ENCODE measurements at regions not wholly inside any gene's neighbourhood (a gene's known extent, or its start where the extent isn't known, plus 50 kb on each side); places are given as distances from the start of the nearest gene placed in this dataset.

DNA sequence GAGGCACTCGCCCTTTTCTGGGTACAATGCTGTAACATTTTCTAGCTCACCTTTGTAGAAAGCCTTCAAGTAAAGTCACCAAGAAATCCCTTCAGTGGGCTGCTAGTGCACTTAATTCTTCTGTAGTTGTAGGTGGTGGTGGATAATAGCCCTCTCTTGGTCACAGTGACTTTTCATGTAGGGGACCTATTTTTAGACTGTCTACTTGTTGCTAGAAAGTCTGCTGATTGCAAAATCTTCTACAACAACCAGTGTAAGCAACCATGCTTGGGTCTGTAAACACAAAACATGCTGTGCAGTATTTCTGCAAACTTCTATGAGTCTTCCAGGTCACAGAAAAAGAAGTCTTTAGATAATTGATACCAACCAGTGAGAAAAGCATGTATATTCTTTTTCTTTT is 55.6 kb downstream of the PBDC1 start:
- TF ChIP-seq, protein P1, sequence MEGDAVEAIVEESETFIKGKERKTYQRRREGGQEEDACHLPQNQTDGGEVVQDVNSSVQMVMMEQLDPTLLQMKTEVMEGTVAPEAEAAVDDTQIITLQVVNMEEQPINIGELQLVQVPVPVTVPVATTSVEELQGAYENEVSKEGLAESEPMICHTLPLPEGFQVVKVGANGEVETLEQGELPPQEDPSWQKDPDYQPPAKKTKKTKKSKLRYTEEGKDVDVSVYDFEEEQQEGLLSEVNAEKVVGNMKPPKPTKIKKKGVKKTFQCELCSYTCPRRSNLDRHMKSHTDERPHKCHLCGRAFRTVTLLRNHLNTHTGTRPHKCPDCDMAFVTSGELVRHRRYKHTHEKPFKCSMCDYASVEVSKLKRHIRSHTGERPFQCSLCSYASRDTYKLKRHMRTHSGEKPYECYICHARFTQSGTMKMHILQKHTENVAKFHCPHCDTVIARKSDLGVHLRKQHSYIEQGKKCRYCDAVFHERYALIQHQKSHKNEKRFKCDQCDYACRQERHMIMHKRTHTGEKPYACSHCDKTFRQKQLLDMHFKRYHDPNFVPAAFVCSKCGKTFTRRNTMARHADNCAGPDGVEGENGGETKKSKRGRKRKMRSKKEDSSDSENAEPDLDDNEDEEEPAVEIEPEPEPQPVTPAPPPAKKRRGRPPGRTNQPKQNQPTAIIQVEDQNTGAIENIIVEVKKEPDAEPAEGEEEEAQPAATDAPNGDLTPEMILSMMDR (IDR thresholded peaks at IDR 0.05), result no peak
- TF ChIP-seq POLR2A (IDR thresholded peaks at IDR 0.05), result no peak
- Histone ChIP-seq H3K9me3 (no peaks in the 10 kb centered on the region), H3K4me3 (no peak overlapping the region), H3K36me3 (no peaks in the 10 kb centered on the region), H3K27ac (no peak overlapping the region), H3K27me3 (no peaks in the 10 kb centered on the region), H3K4me1 (no peaks in the 10 kb centered on the region)
- intact Hi-C loops (cut with DNase I), result no loop called here
- WGBS (ENCODE audit: insufficient coverage, low coverage, low lambda C conversion rate, missing lambda C conversion rate), result 50% methylated on average over 1 of the region's 1 CpG
- DNase-seq (no peak), ATAC-seq (no peak)

DNA sequence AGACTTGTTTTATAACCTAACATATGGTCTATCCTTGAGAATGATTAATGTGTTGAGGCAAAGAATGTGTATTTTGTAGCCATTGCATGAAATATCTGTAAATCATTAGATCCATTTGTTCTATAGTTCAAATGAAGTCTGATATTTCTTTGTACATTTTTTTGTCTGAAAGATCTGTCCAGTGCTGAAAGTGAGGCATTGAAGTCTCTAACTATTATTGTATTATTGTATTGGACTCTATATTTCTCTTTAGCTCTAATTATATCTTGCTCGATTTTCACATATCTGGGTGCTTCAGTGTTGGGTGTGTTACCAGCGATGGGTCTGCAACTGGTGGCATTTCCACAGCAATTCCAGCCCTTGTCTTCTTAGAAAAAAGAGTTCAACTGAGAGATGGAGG is 76.0 kb downstream of the PBDC1 start:
- H3K4me3 ChIP-seq, result no peak overlapping the region
- DNase-seq, result no peak
- no peaks in the 10 kb centered on the region for H3K4me1 ChIP-seq
- no peaks in the 10 kb centered on the region for H3K36me3 ChIP-seq
- peaks cover 0 to 6% of the 10 kb centered on the region in 2 donors for H3K27me3 ChIP-seq
- no peak for ATAC-seq
- H3K9me3 ChIP-seq, result no peaks in the 10 kb centered on the region
- TF ChIP-seq, protein P1 (IDR thresholded peaks at IDR 0.05), result no peak
- TF ChIP-seq POLR2A (IDR thresholded peaks at IDR 0.05), result no peak
- WGBS (ENCODE audit: insufficient coverage, low coverage, low lambda C conversion rate, missing lambda C conversion rate), result 41% methylated on average over 2 of the region's 2 CpGs
- no peak overlapping the region for H3K27ac ChIP-seq
- intact Hi-C loops (cut with DNase I), result no loop called here

DNA sequence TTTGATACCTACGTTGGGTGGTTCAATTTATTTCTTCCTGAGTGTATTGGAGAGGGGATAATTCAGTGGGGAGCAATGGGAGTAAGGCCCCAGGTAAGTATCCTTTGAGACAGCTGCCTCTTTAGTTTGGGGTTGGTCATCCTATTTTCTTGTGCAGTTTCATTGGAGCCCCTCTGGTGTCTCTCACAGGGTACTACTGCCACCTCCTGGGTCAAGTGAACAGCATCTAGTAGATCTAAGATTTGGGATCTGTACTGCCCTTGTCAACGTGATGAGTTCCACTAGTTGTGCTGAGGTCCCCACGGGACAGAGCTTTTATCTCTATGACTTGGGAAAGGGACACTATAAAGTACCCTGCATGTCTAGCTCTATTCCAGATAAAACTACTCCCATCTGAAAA is 80.6 kb downstream of the PBDC1 start:
- peak; percentile 73 to 86 (median 79) for ATAC-seq
- TF ChIP-seq, protein P1 (IDR thresholded peaks at IDR 0.05), result peak; percentile 35 to 48 (median 41)
- no peak for TF ChIP-seq POLR2A (IDR thresholded peaks at IDR 0.05)
- intact Hi-C loops (cut with DNase I), result no loop called here

DNA sequence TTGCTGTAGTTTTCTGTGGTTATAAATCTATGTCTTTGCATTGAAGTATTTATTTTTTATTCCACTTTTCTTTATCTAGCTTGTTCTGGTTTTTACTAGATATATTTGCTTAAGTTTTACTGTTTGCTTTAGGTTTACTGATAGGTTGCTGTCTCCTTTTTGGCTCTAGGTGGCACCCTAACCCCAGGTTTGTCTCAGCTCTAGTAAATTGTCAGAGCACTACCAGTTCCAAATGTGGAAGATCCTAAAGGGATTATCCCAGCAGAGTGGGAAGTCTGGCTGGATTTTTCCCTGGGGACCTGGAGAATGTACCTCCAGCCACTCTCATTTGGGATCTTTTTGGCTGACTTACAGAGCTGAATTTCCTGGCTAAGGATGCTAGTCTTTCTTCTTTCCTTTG is 106.1 kb downstream of the PBDC1 start:
- Histone ChIP-seq H3K4me3 (no peak overlapping the region), H3K27me3 (peaks cover 0 to 12% of the 10 kb centered on the region in 2 donors), H3K4me1 (no peaks in the 10 kb centered on the region), H3K36me3 (no peaks in the 10 kb centered on the region), H3K27ac (no peak overlapping the region), H3K9me3 (no peaks in the 10 kb centered on the region)
- peak; percentile 76 to 91 (median 90) for ATAC-seq
- peak in 1 of 3 donors; percentile 46 for DNase-seq
- intact Hi-C loops (cut with DNase I), result no loop called here
- TF ChIP-seq, protein P1 (IDR thresholded peaks at IDR 0.05), result peak; percentile 64 to 77 (median 75)
- TF ChIP-seq POLR2A (IDR thresholded peaks at IDR 0.05), result no peak

More for the DNA sequence above, 80.6 kb downstream of the PBDC1 start:
- no peak overlapping the region for H3K27ac ChIP-seq
- no peaks in the 10 kb centered on the region for H3K36me3 ChIP-seq
- H3K27me3 ChIP-seq, result no peaks in the 10 kb centered on the region
- no peak overlapping the region for H3K4me3 ChIP-seq
- peak in 1 of 3 donors; percentile 42 for DNase-seq
- 24% methylated on average over 3 of the region's 3 CpGs for WGBS (ENCODE audit: insufficient coverage, low coverage, low lambda C conversion rate, missing lambda C conversion rate)
- no peaks in the 10 kb centered on the region for H3K9me3 ChIP-seq
- H3K4me1 ChIP-seq, result no peaks in the 10 kb centered on the region

Small RNAs in the stretch of these regions (small RNA-seq; reads per million reads assigned to genes)
- 0 reads per million in 2 experiments for gene RNU6-867P
